HG03280 (cell line): ENCODE measurements at regions not wholly inside any gene's neighbourhood (a gene's known extent, or its start where the extent isn't known, plus 50 kb on each side); places are given as distances from the start of the nearest gene placed in this dataset.

Experiments used
- ATAC-seq: cut with Tn5 transposase; IDR thresholded peaks from one replicate; pipeline ENCODE4 v1.9.1; 2021; ENCODE audit warnings: mild to moderate bottlenecking, moderate library complexity; ENCODE audit not compliant: unreplicated experiment

GRCh38 chr1:190540366-190540765 is 62.7 kb upstream of the BRINP3 start:
- ATAC-seq = no peak

DNA sequence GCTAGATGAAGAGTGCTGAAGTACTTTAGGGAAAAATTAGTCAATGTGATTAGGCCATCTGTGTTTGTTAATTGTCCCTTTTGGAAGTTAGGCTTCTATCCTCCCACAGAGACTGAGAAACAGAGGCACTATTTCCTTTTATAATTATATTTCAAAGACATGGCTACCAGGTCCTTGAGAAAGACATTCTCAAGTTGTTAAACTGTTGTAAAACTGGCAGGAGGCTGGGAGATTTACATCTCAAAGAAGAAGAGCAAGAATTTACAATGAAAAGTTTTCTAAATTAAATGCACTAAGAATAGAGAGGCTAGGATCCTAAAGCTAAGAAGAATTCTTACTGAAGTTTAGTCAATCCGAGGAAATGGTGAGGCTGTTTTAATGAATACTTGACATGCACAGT is 74.0 kb upstream of the BRINP3 start:
- no peak for ATAC-seq

GRCh38 chr1:190560161-190560681 is 82.6 kb upstream of the BRINP3 start:
- no peak for ATAC-seq

GRCh38 chr1:190563230-190563629 is 85.6 kb upstream of the BRINP3 start:
- ATAC-seq = no peak

GRCh38 chr1:190564117-190564516 is 86.5 kb upstream of the BRINP3 start:
- ATAC-seq = no peak

DNA sequence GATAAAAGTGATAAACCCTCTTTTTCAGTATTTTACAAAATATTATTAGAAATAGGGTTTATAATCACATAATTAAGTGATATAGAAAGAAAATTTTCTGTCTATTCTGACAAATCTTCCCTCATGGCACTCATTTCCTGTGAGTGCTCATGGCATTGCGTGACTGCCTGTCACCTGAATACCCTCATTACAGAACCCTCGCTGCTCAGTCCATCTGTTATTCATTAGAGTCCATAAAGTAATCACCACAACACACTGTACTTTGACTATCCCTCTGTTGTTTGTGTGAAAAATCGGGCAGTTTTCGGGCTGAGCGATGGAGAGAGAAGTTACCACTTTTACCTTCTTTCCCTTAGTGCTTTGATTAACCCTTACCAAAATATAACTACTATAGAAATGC is 100.4 kb upstream of the BRINP3 start:
- ATAC-seq = no peak

- no peak for ATAC-seq
These were observed 100.9 kb upstream of the BRINP3 start for GRCh38 chr1:190578526-190578925.

DNA sequence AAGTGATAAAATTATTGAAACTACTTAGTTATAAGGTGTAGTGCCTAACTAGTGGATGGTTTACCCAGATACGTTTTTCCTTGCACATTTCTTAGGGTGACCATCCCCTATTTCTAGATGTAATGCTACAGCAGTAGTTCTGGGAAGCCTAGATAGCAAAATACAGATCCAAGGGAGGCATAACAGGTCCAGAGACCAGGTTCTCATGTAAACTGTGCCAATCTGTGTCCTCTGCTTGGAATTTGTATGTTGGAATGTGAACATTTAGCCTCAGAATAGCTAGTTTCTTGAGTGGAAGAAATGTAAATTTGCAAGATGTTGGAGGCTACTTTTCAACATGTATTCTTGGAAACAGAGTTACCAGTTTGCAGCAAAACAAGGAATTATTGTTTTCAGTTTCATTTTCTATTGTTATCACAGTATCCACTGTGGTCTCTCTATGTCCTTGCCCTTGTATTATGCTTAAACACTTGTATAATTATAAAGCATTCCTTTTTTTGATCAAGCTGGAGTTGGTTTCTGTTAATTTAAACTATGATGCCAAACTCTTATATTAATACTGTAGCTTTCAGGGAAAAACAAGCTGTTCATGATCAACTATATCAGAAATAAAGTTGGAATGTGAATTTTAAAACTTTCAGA is 102.0 kb upstream of the BRINP3 start:
- no peak for ATAC-seq

DNA sequence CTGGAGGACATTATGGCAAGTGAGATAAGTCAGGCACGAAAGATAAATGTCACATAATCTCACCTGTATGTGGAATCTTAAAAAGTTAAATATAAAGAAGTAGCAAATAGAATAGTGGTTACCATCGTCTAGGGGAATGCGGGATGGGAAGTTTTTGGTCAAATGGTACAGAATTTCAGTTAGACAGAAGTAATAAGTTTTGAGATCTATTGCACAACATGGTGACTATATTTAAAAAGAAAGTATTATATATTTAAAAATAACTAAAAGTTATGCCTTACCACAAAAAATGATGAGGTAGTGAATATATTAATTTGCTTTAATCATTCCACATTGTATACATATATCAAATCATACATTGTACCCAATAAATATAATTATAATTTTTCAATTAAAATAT is 106.2 kb upstream of the BRINP3 start:
- no peak for ATAC-seq

- ATAC-seq = no peak
These were observed 110.8 kb upstream of the BRINP3 start for GRCh38 chr1:190588424-190588823.

GRCh38 chr1:190595438-190595837 is 117.8 kb upstream of the BRINP3 start:
- ATAC-seq = no peak

GRCh38 chr1:190597294-190597693 is 119.6 kb upstream of the BRINP3 start:
- ATAC-seq = no peak

- no peak for ATAC-seq
These were observed 122.0 kb upstream of the BRINP3 start for GRCh38 chr1:190599670-190600069.

DNA sequence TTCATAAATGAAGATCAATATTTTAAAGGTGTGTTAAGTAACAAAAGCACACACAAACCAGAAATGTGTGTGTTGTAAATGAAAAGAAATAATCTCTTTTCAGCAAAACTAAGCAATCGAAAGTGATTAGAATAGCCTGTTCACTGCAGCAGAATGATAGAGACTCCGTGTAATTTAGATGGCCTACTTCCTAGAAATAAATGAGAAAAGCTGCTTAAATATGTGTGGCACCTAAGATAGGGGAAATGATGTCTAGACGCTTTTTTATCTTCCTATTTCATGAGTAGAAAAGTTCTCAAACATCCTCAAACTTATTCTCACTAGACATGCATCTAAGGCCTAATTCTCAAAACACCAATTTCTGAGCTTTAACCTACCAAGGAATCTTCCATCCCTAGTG is 124.7 kb upstream of the BRINP3 start:
- ATAC-seq = no peak

- no peak for ATAC-seq
These were observed 130.6 kb upstream of the BRINP3 start for GRCh38 chr1:190608282-190608681.

GRCh38 chr1:190615818-190616217 is 138.2 kb upstream of the BRINP3 start:
- ATAC-seq = no peak

- no peak for ATAC-seq
These were observed 138.6 kb upstream of the BRINP3 start for GRCh38 chr1:190616235-190616634.

- no peak for ATAC-seq
These were observed 142.1 kb upstream of the BRINP3 start for GRCh38 chr1:190619724-190620123.

DNA sequence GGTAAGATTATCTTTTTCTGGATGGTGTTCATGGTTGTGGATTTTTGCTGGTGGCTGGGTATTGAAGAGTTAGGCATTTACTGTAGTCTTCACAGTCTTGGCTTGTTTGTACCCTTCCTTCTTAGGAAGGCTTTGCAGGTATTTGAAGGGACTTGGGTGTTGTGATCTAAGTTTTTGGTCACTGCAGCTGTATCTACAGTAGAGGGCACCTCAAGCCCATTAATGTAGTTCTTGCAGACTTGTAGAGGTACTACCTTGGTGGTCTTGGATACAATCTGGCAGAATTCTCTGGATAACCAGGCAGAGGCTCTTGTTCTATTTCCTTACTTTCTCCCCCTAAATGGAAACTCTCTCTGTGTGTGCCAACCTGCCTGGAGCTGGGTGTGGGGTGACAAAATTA is 155.8 kb upstream of the BRINP3 start:
- ATAC-seq = no peak

DNA sequence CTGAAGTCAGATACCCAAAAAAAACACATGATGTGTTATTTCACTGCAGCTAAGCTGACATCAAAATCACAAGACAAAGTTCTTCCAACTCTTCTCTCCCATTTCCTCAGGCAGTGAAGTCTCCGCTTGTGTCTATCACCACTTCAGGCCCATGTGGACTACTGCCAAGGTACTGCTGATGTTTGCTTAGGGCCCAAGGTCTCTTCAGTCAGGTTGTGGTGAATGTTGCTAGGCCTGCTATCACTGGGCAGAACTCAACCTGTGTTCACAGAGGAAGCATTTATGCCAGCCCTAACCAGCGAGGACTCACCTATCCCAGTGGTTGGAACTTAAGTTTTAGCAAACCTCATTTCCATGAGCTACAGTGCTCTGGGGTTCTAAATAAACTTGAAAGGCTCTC is 156.5 kb upstream of the BRINP3 start:
- no peak for ATAC-seq

DNA sequence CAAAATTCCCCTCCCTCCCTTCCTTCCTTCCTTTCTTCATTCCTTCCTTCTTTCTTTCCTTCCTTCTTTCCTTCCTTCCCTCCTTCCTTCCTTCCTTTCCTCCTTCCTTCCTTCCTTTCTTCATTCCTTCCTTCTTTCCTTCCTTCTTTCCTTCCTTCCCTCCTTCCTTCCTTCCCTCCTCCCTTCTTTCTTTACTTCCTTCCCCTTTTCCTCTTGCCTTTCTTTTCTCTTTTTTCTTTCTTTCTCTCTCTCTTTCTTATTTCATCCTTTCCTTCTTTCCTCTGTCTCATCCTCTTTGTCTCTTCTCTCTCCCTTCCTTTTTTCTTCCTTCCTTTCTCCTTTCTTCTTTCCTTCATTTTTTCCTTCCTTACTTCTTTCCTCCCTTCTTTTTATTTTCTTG is 171.9 kb upstream of the BRINP3 start:
- ATAC-seq = no peak

DNA sequence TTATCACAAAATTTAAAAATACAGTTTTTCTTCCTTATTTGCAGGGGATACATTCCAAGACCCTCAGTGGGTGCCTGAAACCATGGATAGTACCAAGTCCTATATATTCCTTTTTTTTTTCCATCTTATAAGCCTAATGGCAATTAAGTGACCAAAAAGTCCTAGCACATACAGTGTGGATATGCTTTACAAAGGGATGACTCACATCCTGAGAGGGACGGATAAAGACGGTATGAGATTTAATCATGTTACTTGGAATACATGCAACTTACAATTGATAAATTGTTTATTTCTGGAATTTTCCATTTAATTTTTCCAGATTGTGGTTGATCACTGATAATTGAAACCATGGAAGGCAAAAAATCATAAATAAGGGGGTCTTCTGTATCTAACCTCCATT is 181.2 kb upstream of the BRINP3 start:
- no peak for ATAC-seq

DNA sequence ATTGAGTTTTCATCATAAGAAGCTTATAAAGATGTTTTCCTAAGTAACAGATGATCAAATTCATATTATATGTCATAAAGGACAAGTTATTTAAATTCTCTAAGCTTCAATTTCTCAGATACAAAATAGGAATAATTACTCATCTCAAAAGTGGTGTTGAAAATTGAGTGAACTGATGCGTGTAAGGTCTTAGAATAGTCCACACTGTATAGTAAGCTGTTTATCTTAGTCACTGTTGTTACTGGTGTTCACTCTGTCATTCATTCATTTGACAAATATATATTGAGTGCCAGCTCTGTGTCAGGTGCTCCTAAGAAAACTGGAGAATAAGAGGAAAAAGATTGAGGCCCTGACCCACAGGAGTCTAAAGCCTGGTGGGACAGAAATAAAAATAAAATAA is 186.3 kb upstream of the BRINP3 start:
- no peak for ATAC-seq
